GM12873 (cell line): ENCODE measurements at regions not wholly inside any gene's neighbourhood (a gene's known extent, or its start where the extent isn't known, plus 50 kb on each side); places are given as distances from the start of the nearest gene placed in this dataset.
A peak's percentile ranks its signal among the peaks of the same experiment; 100 is the strongest.

Experiments
- CTCF ChIP-seq: IDR thresholded peaks from 2 replicates; pipeline ENCODE4 v1.5.1; 2012; ENCODE audit warnings: low read depth, mild to moderate bottlenecking, moderate library complexity, low read length, control low read depth; ENCODE audit not compliant: insufficient read depth; ENCODE audit errors: missing control alignments

DNA sequence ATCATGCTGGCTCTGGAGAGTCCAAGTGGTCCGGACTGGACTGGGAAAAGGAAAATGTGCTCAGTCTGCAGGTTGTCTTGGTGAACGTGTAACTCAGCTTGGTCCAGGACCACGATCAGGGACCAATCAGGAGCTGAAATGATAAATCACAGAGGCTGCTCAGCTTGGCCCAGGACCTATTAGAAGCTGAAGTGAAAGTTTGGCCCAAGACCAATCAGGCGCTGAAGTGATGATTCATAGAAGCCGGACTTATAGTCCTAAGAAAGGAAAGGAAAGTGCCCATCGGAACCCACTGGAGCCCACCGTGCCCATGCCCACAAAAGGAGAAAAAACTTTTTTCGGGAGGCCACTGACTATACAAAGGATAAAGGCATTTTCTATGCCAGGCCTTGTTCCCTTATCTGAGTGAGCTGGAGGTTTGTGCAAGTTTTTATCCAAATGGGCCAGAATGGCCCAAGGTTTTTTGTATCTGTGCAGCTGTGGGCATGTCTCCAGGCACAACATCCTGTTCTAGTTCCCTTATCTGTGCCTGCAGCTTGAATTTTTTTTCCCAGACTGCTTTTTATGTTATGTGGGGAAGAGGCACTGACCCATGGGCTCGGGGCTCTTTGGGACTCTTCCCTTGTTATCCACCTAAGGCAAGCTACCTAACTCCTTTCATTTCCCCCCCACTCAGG lies 194.4 kb downstream of the FAM133A start:
- no peak for TF ChIP-seq CTCF

GRCh38 chrX:93874554-93874953 lies 200.5 kb downstream of the FAM133A start:
- peak; percentile 53 for TF ChIP-seq CTCF

DNA sequence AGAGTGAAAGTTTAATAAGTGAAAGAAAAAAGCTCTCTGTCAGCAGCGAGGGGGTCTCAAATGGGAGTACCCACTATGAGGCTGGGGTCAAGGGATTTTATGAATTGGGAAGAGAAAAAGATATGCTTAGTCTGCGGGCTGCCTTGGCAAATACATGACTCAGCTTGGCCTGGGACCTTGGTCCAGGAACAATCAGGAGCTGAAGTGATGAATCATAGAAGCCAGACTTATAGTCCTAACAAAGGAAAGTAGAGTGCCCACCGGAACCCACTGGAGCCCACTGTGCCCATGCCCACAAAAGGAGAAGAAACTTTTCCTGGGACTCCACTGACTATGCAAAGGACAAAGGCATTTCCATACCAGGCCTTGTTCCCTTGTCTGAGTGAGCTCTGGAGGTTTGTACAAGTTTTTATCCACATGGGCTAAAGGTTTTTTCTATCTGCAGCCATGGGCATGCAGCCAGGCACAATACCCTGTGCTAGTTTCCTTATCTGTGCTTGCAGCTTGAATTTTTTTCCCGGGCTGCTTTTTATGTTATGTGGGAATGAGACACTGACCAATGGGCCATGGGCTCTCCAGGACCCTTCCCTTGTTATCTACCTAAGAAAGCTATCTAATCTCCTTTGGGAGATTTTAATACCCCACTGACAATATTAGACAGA lies 201.7 kb downstream of the FAM133A start:
- TF ChIP-seq CTCF = no peak

GRCh38 chrX:93932471-93933220 lies 258.6 kb downstream of the FAM133A start:
- TF ChIP-seq CTCF = no peak

DNA sequence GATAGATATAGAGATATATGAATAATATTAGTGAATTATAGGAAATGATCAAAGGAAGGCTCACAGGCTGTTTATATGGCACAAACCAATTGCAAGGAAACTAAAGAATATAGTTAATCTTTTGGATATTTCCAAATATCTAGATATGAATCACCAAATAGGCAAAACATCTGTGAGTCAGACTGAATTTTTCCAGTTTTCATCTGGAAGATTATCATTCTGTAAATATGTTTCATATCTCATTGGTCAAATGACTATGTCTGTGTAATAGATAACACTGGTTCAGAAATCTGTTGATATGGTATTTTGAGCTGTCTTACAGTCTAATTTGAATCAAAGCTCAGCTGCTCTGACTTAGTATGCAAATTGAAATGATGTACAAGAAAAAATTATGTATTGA lies 303.6 kb downstream of the FAM133A start:
- no peak for TF ChIP-seq CTCF

DNA sequence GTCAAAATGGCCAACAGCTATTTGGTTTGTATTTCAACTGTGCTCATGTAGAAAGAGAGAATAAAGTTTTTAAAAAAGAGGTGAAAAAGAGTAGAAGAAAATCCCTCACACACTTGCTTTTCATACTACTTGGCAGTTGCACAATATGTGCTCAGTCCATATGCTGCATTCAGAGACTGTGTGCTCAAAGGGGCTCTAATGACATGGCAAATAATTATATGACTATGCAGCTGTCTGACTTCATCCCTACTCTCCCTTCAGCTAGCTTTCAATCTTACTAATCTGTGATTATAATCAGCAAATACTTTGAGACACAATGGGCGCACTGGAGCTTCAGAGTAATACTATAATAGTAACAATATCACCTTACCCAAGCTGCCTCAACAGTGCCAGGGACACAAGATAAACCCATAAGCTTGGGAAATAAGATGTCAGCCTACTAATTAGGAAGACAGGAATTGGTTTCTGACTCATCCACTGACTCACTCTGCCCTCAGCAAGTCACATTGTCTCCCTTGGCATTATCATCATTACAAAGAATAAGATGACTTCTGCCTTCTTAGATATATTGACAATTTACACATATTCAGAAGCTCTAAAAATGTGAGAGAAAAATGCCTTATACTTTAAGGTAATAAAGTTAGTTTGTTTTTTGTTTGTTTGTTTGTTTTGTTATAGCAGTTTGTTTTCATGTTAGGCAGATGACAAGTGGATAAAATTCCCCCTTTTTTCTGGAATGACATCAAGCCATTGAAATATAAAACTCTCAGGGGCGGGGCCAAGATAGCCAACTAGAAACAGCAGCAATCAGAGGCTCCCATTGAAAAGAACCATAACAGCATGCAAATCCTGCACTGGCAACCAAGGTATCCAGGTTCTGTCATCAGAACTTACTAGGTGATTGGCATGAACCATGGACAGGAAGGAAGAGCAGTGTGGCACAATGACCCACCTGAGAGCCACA lies 311.6 kb downstream of the FAM133A start:
- no peak for TF ChIP-seq CTCF
